ENCODE measurements at regions not wholly inside any gene's neighbourhood (a gene's known extent, or its start where the extent isn't known, plus 50 kb on each side); places are given as distances from the start of the nearest gene placed in this dataset.
"Not testable (repeated sequence)": the region's sequence is repeated elsewhere in the genome, so short reads cannot be mapped to it uniquely, and the experiment has no call there.

DNA sequence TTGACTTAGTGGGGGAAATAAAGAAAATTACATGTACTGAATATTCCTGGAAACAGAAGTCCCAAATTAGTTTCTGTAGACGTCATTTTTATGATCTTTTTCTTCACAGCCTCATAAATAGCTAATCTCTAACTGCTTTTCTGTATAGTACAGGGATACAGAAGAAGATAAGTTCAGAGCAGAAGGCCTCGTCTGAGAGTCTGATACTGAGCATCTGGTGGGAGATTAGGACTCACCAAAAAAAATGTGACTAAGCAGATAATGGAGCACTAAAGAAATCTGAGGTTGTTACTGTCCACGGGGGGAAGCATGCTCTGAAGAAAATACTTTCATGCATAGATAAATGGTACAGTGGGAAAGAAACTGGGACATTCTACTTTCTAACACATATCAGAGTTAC lies 115.3 kb upstream of the TRPC5 start:
- intact Hi-C loops (cut with DNase I), result no loop called here
- DNase-seq (no peak), ATAC-seq (ENCODE audit: poor library complexity) (no peak)

DNA sequence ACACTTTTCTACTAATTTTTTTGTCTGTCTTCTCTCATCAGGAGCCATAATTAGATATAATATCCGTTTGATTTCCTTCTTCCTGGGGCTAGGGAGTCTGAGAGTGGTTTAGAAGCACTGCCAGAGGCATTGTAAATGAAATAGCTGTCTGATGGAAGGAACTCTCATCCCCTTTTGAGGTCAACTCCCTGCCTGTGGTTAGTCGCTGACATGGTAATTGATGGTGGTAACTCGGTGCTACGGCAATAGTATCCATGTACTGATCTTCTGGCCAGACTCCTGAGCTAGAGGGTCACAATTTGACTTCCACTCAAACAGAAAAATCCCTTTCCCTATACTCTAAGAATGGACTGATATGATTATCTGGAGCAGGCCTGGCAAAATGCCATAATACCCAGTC lies 108.1 kb upstream of the TRPC5 start:
- intact Hi-C loops (cut with DNase I), result no loop called here
- ATAC-seq (ENCODE audit: poor library complexity), result no peak
- DNase-seq, result no peak

GRCh38 chrX:112181361-112181760 lies 98.8 kb upstream of the TRPC5 start:
- intact Hi-C loops (cut with DNase I); ATAC-seq (ENCODE audit: poor library complexity); DNase-seq: not testable (repeated sequence)

- ATAC-seq (ENCODE audit: poor library complexity) (no peak), DNase-seq (no peak)
- intact Hi-C loops (cut with DNase I), result no loop called here
Measured at GRCh38 chrX:112164420-112164819, 81.8 kb upstream of the TRPC5 start.

DNA sequence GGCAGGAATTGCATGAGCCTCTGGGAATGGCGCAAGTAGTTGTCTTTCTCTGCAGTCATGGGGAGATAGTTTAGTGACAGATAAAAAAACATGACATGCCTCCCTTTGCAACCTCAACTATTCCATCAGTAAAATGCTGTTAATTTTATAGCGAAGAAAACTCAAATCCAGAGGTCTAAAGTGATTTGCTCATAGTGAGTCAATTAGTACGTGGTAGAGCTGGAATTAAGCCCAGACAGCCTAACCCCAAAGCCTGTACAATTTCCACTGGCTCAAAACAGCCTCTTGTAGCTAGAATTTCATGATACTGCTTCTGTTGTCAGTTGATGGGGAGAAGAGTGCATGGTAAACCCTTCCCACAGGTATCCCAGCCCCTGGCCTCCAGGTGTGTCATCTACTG lies 81.3 kb upstream of the TRPC5 start:
- no peak for ATAC-seq (ENCODE audit: poor library complexity)
- intact Hi-C loops (cut with DNase I), result no loop called here
- DNase-seq, result no peak

- intact Hi-C loops (cut with DNase I), result no loop called here
- DNase-seq, result no peak
- ATAC-seq (ENCODE audit: poor library complexity), result no peak
Measured at GRCh38 chrX:112148397-112148796, 65.8 kb upstream of the TRPC5 start.

GRCh38 chrX:112147206-112147605 lies 64.6 kb upstream of the TRPC5 start:
- ATAC-seq (ENCODE audit: poor library complexity) (no peak), DNase-seq (no peak)
- intact Hi-C loops (cut with DNase I), result no loop called here

DNA sequence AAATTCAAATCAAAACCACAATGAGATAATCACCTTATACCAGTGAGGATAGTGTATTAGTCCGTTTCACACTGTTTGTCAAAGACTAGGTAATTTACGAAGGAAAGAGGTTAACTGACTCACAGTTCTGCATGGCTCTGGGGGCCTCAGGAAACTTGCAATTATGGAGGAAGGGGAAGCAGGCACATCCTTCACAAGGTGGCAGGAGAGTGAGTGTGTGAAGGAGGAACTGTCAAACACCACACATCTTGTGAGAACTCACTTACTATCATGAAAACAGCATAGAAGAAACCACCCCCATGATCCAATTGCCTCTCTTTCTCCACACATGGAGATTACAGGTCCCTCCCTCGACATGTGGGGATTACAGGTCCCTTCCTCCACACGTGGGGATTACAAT lies 54.7 kb upstream of the TRPC5 start:
- DNase-seq (no peak), ATAC-seq (ENCODE audit: poor library complexity) (no peak)
- intact Hi-C loops (cut with DNase I), result no loop called here
